IMR-90 (cell line): ENCODE measurements at regions not wholly inside any gene's neighbourhood (a gene's known extent, or its start where the extent isn't known, plus 50 kb on each side); places are given as distances from the start of the nearest gene placed in this dataset.
A peak's percentile ranks its signal among the peaks of the same experiment; 100 is the strongest.

Source experiments
- ATAC-seq: fragments of 200-7000 bp; cut with Tn5 transposase; 2 replicates; pipeline ENCODE4 v1.9.1; 2020; ENCODE audit warnings: low read depth, mild to moderate bottlenecking, moderate library complexity
- BruUV-seq: library from RNA; stranded (reverse); fragments of 400-500 nt; replicated peaks from 2 replicates; lab custom pipeline; 2021; lab: Mats Ljungman, UMichigan
- CTCF ChIA-PET: fragments of 300-600 bp; formaldehyde crosslinking; extraction: SDS; loops from one replicate; lab custom pipeline; 2021; ENCODE audit warnings: antibody characterized with exemption; lab: Yijun Ruan, JAX
- POLR2A ChIA-PET: fragments of 300-600 bp; sonication (Branson Sonifier 250); formaldehyde crosslinking; loops from one replicate; lab custom pipeline; 2022; ENCODE audit warnings: antibody characterized with exemption; ENCODE audit not compliant: unreplicated experiment; lab: Charles Lee
- DNase-seq: peaks from one replicate; pipeline ENCODE4 v3.0.0; 2013
- H2AFZ ChIP-seq: replicated peaks from 2 replicates; pipeline ENCODE3; 2013; ENCODE audit warnings: low read length, mild to moderate bottlenecking; ENCODE audit not compliant: poor library complexity
- H2AK5ac ChIP-seq: 2 replicates; pipeline ENCODE4 v1.6.1; 2013; ENCODE audit warnings: low read depth, low read length, inconsistent platforms
- H2AK9ac ChIP-seq: replicated peaks from 2 replicates; pipeline ENCODE3; 2013; ENCODE audit warnings: mild to moderate bottlenecking, low read depth, low read length, moderate library complexity; ENCODE audit not compliant: poor library complexity
- H2BK120ac ChIP-seq: 2 replicates; pipeline ENCODE4 v1.6.1; 2013; ENCODE audit warnings: low read depth, low read length, inconsistent platforms
- H2BK15ac ChIP-seq: 3 replicates; pipeline ENCODE4 v1.6.1; 2013; ENCODE audit warnings: low read depth, low read length, inconsistent platforms
- H2BK20ac ChIP-seq: 2 replicates; pipeline ENCODE4 v1.6.1; 2013; ENCODE audit warnings: low read depth, mild to moderate bottlenecking, inconsistent platforms, low read length, moderate library complexity
- H2BK5ac ChIP-seq: 2 replicates; pipeline ENCODE4 v1.6.1; 2013; ENCODE audit warnings: mild to moderate bottlenecking, low read depth, low read length, inconsistent platforms; ENCODE audit not compliant: poor library complexity, severe bottlenecking
- H3K14ac ChIP-seq: replicated peaks from 2 replicates; pipeline ENCODE4 v1.6.1; 2013; ENCODE audit warnings: low read depth, low read length, inconsistent platforms
- H3K18ac ChIP-seq: 2 replicates; pipeline ENCODE4 v1.6.1; 2013; ENCODE audit warnings: low read depth, low read length, control low read depth
- H3K23ac ChIP-seq: 2 replicates; pipeline ENCODE4 v1.6.1; 2013; ENCODE audit warnings: low read depth, low read length, inconsistent platforms
- H3K27ac ChIP-seq: 2 replicates; pipeline ENCODE4 v1.5.1; 2013; ENCODE audit warnings: mild to moderate bottlenecking, control low read depth, low read length; ENCODE audit not compliant: insufficient read depth
- H3K27me3 ChIP-seq: 2 replicates; pipeline ENCODE4 v1.6.1; 2013; ENCODE audit warnings: low read length; ENCODE audit not compliant: control insufficient read depth, insufficient read depth
- H3K36me3 ChIP-seq: 2 replicates; pipeline ENCODE4 v1.6.1; 2013; ENCODE audit warnings: low read length, mixed read lengths; ENCODE audit not compliant: control insufficient read depth, insufficient read depth
- H3K4ac ChIP-seq: 2 replicates; pipeline ENCODE4 v1.6.1; 2013; ENCODE audit warnings: low read depth, low read length, inconsistent platforms
- H3K4me1 ChIP-seq: 2 replicates; pipeline ENCODE4 v1.6.1; 2013; ENCODE audit warnings: low read length, mixed read lengths; ENCODE audit not compliant: control insufficient read depth, insufficient read depth
- H3K4me2 ChIP-seq: 2 replicates; pipeline ENCODE4 v1.6.1; 2013; ENCODE audit warnings: low read depth, mild to moderate bottlenecking, control low read depth, low read length, moderate library complexity
- H3K4me3 ChIP-seq: 2 replicates; pipeline ENCODE4 v1.5.1; 2013; ENCODE audit warnings: low read depth, mild to moderate bottlenecking, control low read depth, low read length, moderate library complexity; ENCODE audit not compliant: insufficient read depth
- H3K56ac ChIP-seq: 2 replicates; pipeline ENCODE4 v1.6.1; 2013; ENCODE audit warnings: low read length, inconsistent platforms; ENCODE audit not compliant: insufficient read depth; ENCODE audit errors: extremely low read depth
- H3K79me1 ChIP-seq, 2 experiments: 2 replicates each; pipeline ENCODE4 v1.6.1; 2013; ENCODE audit warnings: low read length in 2 of 2, inconsistent platforms in 1 of 2, low read depth in 1 of 2
- H3K9ac ChIP-seq: 2 replicates; pipeline ENCODE4 v1.6.1; 2013; ENCODE audit warnings: low read depth, low read length, control low read depth
- H3K9me1 ChIP-seq: 2 replicates; pipeline ENCODE4 v1.6.1; 2013; ENCODE audit warnings: low read length, inconsistent platforms; ENCODE audit not compliant: insufficient read depth
- H3K9me3 ChIP-seq: 2 replicates; pipeline ENCODE4 v1.6.1; 2013; ENCODE audit warnings: low read length; ENCODE audit not compliant: control insufficient read depth, insufficient read depth
- H4K20me1 ChIP-seq: 2 replicates; pipeline ENCODE4 v1.6.1; 2013; ENCODE audit warnings: low read length, inconsistent platforms; ENCODE audit not compliant: insufficient read depth
- H4K5ac ChIP-seq: 2 replicates; pipeline ENCODE4 v1.6.1; 2013; ENCODE audit warnings: mild to moderate bottlenecking, low read depth, low read length, control low read depth
- H4K8ac ChIP-seq, 2 experiments: 2 replicates each; pipeline ENCODE4 v1.6.1; 2013; ENCODE audit warnings: low read depth in 2 of 2, low read length in 2 of 2, control low read depth in 1 of 2, inconsistent platforms in 1 of 2
- H4K91ac ChIP-seq: 2 replicates; pipeline ENCODE4 v1.6.1; 2013; ENCODE audit warnings: low read depth, low read length, inconsistent platforms; ENCODE audit not compliant: insufficient read depth
- BHLHE40 ChIP-seq: fragments of 150-350 bp; IDR thresholded peaks from 2 replicates; pipeline ENCODE4 v1.6.1; 2016; ENCODE audit warnings: mild to moderate bottlenecking, low read depth, low read length
- CHD1 ChIP-seq: IDR thresholded peaks from 2 replicates; pipeline ENCODE4 v1.6.1; 2012; ENCODE audit warnings: low read depth, low read length, improper control_type of control experiment
- CTCF ChIP-seq: conservative IDR thresholded peaks from 2 replicates; pipeline ENCODE4 v1.5.1; 2012; ENCODE audit warnings: mild to moderate bottlenecking, low read depth, low read length, improper control_type of control experiment
- ELK1 ChIP-seq: fragments of 150-350 bp; IDR thresholded peaks from 2 replicates; pipeline ENCODE4 v1.6.1; 2016; ENCODE audit warnings: low read depth, mild to moderate bottlenecking, low read length, moderate library complexity, borderline replicate concordance
- MAFK ChIP-seq: IDR thresholded peaks from 2 replicates; pipeline ENCODE4 v1.6.1; 2012; ENCODE audit warnings: low read depth, low read length, improper control_type of control experiment
- MAZ ChIP-seq: IDR thresholded peaks from 2 replicates; pipeline ENCODE4 v1.6.1; 2012; ENCODE audit warnings: low read depth, mild to moderate bottlenecking, low read length, improper control_type of control experiment, moderate library complexity, borderline replicate concordance
- MXI1 ChIP-seq: IDR thresholded peaks from 2 replicates; pipeline ENCODE4 v1.6.1; 2012; ENCODE audit warnings: low read depth, mild to moderate bottlenecking, low read length, moderate library complexity, borderline replicate concordance
- NFE2L2 ChIP-seq: fragments of 150-350 bp; IDR thresholded peaks from 2 replicates; pipeline ENCODE4 v1.6.1; 2016; ENCODE audit warnings: low read depth, mild to moderate bottlenecking, low read length
- RCOR1 ChIP-seq: IDR thresholded peaks from 2 replicates; pipeline ENCODE4 v1.6.1; 2012; ENCODE audit warnings: mild to moderate bottlenecking, low read length, improper control_type of control experiment; ENCODE audit not compliant: insufficient replicate concordance
- SMC3 ChIP-seq: fragments of 150-350 bp; IDR thresholded peaks from 2 replicates; pipeline ENCODE4 v1.6.1; 2016; ENCODE audit warnings: low read depth, mild to moderate bottlenecking, antibody characterized with exemption, low read length, moderate library complexity
- USF2 ChIP-seq: fragments of 150-350 bp; IDR thresholded peaks from 2 replicates; pipeline ENCODE4 v1.6.1; 2017; ENCODE audit warnings: mild to moderate bottlenecking, antibody characterized with exemption, low read length, low read depth
- WGBS, 2 experiments: methylation state at CpG; one replicate each; pipeline versions ENCODE4 v1.1.5 to v1.1.7; 2013; ENCODE audit warnings: missing lambda C conversion rate in 2 of 2; ENCODE audit not compliant: insufficient read length in 1 of 2; ENCODE audit errors: extremely low coverage in 2 of 2; 5-methylcytosine and 5-hydroxymethylcytosine counted together
- dilution Hi-C: fragments of 300-500 bp; cut with HindIII; formaldehyde crosslinking; loops from one replicate; pipeline ENCODE4 v1.14.3; 2018; ENCODE audit warnings: low sequenced_read_pairs; ENCODE audit not compliant: unreplicated experiment
- in situ Hi-C: fragments of 300-500 bp; cut with MboI; formaldehyde crosslinking; loops from 3 replicates; pipeline ENCODE4 v1.14.3; 2019; ENCODE audit warnings: low sequenced_read_pairs, inconsistent platforms, mixed read lengths
- intact Hi-C: fragments of 100-400 bp; cut with micrococcal nuclease; formaldehyde crosslinking; loops from 2 replicates; pipeline ENCODE4 v1.10.0; 2022

- Histone ChIP-seq H3K27ac (peak overlapping the region; percentile 39; the same call in 1 of the 2 replicates), H3K36me3 (no peaks in the 10 kb centered on the region), H2BK20ac (peak overlapping the region; percentile 69; the same call in 1 of the 2 replicates), H2BK120ac (peak overlapping the region; percentile 72), H3K4ac (peak overlapping the region; percentile 67), H3K9ac (peak overlapping the region; percentile 34; the same call in 1 of the 2 replicates), H3K79me1 (no peaks in the 10 kb centered on the region), H3K9me3 (no peaks in the 10 kb centered on the region), H3K4me3 (no peak overlapping the region), H3K9me1 (peaks cover 8% of the 10 kb centered on the region), H2AK5ac (peak overlapping the region; percentile 54), H2AFZ (peak overlapping the region; percentile 77), H3K4me2 (peak overlapping the region; percentile 28), H4K20me1 (no peaks in the 10 kb centered on the region), H3K27me3 (no peaks in the 10 kb centered on the region), H3K4me1 (peaks cover 8% of the 10 kb centered on the region), H3K18ac (peak overlapping the region; percentile 9; the same call in 1 of the 2 replicates), H4K91ac (peak overlapping the region; percentile 77), H3K23ac (peak overlapping the region; percentile 48), H3K14ac (peak overlapping the region; percentile 81), H4K8ac (peak overlapping the region; percentile 38 to 49; a peak in 3 of 4 replicates), H4K5ac (0 out of 2 replicates have a peak overlapping the region, but pooled peaks have one; percentile 2), H2BK5ac (no peak overlapping the region), H2AK9ac (peak overlapping the region; percentile 39), H2BK15ac (peak overlapping the region; percentile 85; the same call in 2 of the 3 replicates), H3K56ac (no peak overlapping the region)
- WGBS, 2 experiments = 67% methylated on average over 1 of the region's 10 CpGs; no CpG with 5 or more reads in 1 of the 2 experiments
- CTCF ChIA-PET = interaction anchor here (1.2 kb wide), 1 partner anchor 18 kb away, joined by 3 read pairs; no protein-coding TSS in a partner anchor
- BruUV-seq = no TSS peak
- ATAC-seq = peak; percentile 66
- POLR2A ChIA-PET = no interaction called here
- intact Hi-C loops (no loop called here), dilution Hi-C loops (no loop called here), in situ Hi-C loops (no loop called here)
- no peak for DNase-seq
- TF ChIP-seq SMC3 = no peak
- no peak for TF ChIP-seq CHD1
- no peak for TF ChIP-seq ELK1
- TF ChIP-seq MAFK = no peak
- no peak for TF ChIP-seq MXI1
- TF ChIP-seq BHLHE40 = no peak
- no peak for TF ChIP-seq NFE2L2
- TF ChIP-seq MAZ = no peak
- TF ChIP-seq CTCF = no peak
- no peak for TF ChIP-seq RCOR1
- TF ChIP-seq USF2 = no peak
Observed at GRCh38 chr17:12567077-12568053, 98.3 kb upstream of the MYOCD start.
